HG03378 (cell line): ENCODE measurements at regions not wholly inside any gene's neighbourhood (a gene's known extent, or its start where the extent isn't known, plus 50 kb on each side); places are given as distances from the start of the nearest gene placed in this dataset.
"Not testable (repeated sequence)": the region's sequence is repeated elsewhere in the genome, so short reads cannot be mapped to it uniquely, and the experiment has no call there.

Source experiments
- ATAC-seq: cut with Tn5 transposase; IDR thresholded peaks from one replicate; pipeline ENCODE4 v1.9.1; 2021; ENCODE audit warnings: mild to moderate bottlenecking, moderate library complexity; ENCODE audit not compliant: unreplicated experiment

DNA sequence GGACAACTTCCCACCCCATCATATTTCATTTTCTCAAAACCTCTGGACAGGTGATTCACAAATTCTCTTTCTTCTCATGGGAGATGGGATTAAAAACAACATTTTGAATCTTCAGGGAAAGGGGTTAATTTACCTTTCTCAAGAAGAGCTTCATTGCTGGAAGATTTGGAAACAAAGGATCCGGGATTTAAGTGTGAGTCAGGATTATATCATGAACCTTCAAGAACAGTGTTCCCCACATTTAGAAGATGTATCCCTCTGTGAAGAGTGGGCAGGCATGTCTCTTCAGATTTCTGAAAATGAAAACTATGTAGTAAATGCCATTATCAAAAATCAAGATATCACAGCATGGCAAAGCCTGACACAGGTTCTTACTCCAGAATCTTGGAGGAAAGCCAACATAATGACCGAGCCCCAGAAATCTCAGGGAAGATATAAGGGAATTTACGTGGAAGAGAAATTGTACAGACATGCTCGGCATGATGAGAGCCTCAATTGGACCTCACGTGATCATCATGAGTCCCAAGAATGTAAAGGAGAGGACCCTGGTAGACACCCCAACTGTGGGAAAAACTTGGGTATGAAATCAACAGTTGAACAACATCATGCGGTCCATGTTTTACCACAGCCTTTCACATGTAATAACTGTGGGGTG is 99.5 kb upstream of the GPR39 start:
- ATAC-seq, result not testable (repeated sequence)

DNA sequence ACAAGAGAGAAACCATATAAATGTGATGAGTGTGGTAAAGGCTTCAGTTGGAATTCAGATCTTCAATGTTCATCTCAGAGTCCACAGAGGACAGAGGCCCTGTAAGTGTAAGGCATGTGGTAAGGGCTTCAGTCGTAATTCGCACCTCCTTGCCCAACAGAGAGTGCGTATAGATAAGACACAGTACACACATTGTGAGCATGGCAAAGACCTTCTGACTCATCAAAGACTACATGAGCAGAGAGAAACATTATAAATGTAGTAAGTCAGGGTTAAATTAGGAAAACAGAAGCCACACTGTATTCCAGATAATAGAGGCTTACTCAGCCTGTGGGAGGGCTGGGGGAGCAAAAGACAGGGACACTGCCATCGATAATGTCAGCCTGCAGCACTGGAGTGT is 98.1 kb upstream of the GPR39 start:
- ATAC-seq, result not testable (repeated sequence)

DNA sequence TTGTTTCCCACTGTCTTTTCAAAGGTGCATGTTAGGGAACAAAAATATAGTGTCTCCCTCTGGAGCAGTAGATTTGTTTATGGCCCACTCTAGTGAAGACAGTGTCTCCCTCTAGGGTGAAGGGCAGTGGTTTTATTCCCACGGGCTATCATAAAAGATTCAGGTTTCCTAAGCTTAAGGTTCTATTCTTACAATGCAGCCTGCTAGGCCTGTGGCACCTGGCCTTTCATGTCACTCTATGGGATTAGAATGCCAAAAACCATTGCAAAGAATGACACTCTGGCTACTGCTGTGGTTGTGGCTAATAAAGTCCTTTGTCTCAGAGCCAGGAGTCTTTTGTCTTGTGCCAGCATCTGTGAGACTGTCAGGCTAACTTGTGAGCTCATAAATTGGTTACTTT is 92.6 kb upstream of the GPR39 start:
- not testable (repeated sequence) for ATAC-seq

DNA sequence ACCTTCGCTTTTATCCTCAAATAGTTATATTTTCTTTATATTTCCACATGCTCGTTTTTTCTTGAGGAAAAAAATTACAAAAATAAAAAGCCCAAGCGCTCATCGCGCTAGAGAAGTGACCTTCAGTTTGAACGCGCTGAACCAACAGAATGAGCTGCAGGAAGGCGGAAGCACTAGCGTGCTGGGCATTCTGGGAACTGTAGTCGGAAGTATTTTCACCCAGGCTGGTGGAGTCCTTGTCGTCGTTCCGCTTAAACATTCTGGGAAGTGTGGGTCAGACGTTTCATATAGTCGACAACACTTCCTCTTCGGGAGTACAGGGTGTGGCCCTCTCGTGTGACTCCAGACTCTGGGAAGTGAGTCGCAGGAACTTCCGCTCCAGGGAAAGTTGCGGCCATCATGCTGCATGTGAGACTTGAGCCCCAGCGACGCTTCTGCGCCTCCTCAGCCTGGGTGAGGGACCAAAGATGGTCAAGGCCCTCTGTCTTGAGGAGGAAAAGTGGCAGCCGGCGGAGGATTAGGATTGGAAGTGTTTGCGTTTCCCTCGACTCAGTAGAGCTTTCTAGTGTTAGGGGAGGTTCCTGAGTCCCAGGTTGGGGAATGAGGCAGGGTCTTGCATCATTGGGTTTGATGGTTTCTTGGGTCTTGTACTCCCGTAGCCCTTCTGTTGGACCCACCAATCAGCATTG is 84.1 kb upstream of the GPR39 start:
- ATAC-seq, result not testable (repeated sequence)

DNA sequence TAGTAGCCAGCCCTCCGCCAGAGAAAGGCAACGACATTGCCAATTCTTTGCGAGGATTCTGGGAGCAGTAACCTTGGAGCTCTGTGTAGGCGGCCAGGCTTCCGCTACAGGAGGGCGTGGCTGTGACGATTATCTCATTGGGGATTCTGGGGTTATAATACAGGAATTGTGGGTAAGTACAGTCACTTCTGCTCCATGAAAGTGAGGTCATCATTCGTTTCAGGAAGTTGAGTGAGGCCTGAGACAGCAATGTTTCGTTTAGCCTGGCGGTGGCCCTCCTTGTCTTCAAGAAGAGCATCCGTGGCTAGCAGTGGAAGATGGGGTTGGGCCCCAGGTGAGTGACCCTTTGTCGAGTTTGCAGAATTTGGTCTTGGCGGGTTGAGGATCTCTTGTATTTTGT is 79.5 kb upstream of the GPR39 start:
- not testable (repeated sequence) for ATAC-seq

DNA sequence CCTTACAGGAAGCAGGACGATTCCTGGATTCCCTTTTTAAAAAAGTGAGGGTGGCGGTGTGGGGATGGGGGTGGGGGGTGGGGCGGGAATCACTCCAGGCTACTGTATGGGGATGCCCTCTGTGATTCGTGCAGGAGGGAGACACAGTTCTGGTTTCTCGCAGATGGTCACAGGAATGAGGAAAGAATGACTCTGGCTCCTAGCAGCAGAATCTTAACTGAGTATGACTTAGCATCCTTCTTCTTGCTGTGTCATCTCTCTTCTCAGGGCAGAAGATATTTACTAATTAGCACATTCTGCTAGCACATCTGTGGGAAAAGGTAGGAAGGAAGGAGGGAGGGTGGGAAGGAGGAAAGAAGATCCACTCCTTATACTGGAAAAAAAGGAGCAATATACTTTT is 78.8 kb upstream of the GPR39 start:
- not testable (repeated sequence) for ATAC-seq

DNA sequence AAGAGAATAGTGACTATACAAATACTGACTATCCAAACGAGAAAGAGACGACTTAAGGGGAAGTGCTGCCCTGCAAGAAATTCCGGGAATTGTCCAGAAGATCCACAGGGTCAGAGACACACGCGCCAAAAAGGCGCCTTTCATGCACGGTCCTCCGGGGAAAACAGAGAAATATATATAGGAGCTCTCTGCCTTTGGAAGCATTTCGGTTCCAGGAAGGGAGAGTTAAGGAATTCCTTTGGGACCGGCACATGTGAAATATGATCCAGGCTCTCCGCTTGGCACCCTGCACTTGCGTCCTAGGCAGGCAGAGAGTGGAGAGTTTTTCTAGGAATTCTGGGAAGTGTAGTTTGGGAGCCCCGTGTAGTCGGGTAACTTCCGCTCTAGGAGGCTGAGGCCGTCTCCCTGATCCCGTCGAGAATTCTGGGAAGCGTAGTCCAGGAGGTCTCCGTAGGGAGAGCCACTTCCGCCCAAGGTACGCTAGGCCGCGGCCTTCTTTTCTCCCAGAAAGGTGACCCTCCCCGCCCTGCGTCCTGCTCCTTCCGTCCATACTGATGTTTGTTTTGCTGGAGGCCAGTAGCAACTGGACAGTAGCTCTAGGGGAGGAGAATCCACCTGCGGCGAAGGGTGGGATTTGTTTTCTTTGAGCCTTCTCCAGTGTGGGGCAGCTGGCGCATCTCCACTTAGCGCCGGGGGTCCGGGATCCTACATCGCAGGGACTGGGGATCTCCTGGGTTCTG is 69.4 kb upstream of the GPR39 start:
- not testable (repeated sequence) for ATAC-seq

DNA sequence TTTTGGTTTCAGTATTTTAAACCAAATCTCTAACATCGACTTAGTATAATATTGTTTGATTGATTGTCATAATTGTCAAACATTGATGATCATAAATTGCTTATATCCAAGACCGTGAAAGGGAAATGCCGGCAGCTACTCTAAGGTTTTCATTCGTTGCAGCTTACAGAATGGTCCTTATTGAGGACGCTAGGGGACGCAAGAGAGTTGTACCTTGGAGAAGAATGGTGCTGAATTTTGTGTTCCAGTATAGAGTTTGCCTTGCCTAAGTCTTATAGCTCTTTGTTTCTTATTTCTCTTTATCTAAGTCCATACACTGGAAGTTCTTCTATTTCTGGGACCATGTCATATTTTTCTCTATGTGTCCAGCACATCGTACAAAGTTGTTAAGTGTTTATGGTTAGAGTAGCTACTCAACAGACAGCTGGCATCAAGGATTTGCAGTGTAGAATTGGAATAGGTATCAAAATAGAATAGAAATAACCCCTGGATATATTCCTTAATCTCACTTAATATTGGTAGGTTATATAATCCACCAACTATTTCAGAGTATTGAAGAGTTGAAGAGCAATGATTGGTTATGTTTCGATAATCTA is 67.4 kb upstream of the GPR39 start:
- not testable (repeated sequence) for ATAC-seq

DNA sequence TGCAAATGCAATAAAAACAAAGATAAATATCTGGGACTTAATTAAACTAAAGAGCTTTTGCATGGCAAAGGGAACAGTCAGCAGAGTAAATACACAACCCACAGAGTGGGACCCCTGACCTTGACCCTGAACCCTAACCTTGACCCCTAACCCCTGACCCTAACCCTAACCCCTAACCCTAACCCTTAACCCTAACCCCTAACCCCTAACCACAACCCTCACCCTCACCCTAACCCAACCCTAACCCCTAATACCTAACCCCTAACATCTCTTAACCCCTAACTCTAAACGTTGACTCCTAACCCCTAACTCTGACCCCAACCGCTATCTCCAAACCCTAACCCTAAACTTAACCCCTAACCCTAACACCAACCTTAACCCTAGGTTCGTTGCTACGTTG is 64.9 kb upstream of the GPR39 start:
- ATAC-seq, result not testable (repeated sequence)

DNA sequence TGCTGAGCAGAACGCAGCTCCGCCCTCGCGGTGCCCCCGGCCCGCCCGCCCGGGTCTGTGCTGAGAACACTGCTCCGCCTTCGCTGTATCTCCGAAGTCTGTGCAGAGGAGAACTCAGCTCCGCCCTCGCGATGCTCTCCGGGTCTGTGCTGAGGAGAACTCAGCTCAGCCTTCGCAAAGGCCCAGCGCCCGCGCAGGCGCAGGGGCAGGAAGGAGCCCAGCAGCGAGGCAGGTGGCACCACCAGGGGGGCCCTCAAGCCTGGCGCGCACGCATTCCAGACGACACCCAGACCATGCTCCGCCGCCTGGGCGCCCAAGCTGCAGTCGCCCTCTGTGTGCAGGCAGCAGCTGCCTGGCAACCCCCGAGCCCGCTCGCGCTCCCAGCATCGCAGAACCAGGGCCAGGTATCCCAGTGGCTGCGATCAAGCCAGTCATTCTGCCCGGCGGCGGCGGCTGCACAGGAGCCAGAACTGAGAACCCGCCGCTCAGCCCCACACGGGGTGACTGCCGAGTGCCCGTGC is 64.1 kb upstream of the GPR39 start:
- ATAC-seq, result not testable (repeated sequence)

DNA sequence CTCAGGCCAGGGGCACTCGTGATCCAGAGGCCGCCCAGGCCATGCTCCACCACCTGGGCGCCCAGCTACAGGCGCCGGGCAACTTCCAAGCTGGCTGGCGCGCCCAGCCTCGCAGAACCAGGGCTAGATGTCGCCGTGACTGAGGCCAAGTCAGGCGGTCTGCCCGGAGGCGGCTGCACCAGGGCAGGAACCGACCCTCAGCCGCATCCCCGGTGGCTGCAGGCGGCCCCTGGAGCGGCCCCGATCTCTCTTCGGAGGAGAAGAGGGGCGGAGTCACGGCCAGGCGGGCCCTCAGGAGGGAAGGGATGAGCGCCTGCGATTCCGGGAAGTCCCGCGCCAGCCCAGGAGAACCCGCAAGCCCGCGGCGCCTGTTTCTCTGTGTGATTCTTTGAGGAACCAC is 63.2 kb upstream of the GPR39 start:
- ATAC-seq, result not testable (repeated sequence)

DNA sequence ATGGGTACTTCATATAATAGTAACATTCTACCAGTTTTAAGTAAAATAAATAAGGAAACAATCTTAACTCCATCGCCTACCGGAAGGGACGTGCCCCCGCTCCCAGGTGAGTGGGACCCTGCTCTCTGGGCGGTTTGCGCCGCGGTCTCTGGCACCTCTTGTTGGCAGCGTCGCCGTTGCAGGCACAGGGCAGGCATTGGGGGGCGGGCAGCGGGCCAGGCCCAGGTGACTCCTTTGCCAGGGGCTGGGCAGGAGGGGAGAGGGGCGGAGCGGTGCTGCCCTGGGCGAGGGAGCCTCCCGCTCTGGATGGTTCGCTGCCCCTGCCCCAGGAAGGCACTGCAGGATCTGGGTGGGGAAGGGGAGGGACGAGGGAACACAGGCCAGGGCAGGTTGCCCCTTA is 55.6 kb upstream of the GPR39 start:
- not testable (repeated sequence) for ATAC-seq

DNA sequence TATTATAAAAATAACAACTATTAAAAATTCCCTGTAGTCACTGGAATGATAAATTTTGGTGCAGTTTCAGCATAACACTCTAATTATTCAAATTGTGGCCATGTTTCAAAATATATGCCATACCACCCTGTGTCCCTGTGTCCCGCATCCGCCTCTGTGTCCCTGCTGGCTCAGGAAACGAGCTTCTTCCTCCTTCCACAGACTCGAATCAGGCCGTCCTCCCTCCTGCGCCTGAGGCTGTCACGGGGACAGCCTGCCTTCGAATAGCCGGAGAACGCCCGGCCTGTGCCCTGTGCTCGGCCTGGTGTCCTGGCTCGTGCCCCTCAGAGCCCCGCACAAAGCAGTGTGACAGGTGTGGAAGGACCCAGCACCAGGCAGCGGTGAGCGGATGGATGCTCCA is 55.1 kb upstream of the GPR39 start:
- not testable (repeated sequence) for ATAC-seq

DNA sequence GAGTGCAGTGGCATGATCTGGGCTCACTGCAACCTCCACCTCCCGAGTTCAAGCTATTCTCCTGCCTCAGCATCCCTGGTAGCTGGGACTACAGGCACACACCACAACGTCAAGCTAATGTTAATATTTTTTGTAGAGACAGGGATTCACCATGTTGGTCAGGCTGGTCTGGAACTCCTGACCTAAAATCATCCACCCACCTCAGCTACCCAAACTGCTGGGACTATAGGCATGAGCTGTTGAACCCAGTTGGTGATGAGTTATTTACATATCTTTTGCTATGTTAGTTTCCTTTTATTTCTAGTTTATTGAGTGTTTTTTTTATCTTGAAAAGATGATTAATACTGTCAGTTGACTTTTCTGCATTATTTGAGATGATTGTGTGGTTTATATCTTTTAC is 53.3 kb upstream of the GPR39 start:
- ATAC-seq, result not testable (repeated sequence)

DNA sequence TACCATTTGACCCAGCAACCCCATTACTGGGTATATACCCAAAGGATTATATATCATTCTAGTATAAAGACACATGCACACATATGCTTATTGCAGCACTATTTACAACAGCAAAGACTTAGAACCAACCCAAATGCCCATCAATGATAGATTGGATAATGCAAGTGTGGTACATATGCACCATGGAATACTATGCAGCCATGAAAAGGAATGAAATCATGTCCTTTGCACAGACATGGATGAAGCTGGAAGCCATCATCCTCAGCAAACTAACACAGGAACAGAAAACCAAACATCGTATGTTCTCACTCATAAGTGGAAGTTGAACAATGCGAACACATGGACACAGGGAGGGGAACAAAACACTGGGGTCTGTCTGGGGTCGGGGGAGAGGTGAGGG is 50.6 kb upstream of the GPR39 start:
- not testable (repeated sequence) for ATAC-seq

DNA sequence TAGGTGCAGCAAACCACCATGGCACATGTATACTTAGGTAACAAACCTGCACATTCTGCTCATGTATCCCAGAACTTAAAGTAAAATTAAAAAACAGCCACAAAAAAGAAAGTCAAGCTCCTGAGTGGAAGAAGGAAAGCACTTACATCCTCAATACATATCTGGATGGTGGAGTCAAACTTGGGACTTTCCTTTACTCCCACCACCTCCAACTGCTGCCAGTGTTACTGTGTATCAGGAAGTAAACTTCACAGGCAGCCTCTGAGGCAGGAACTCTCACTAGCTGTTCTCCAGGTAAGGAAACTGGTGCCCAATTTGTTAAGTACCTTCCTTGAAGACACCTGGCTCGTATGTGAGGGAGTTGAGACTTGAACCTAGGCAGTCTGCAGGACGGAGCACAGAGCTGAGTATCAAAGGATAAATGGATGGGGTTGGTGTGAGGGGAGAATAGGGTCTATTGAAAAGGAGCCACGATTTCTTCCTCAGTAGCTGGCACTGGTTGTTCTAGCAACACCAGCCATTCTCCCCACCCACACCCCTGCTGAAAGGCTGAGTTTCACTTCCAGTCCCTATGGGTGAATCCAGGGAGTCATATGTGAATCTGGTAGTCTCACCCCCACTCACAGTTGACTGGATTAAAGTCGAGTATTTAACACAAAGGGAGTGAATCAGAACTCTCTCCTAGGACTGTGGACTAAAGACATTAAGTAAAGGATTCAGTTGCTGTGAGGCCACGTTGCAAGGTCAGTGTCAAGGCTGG is 50.0 kb upstream of the GPR39 start:
- ATAC-seq, result no peak
